ENCODE measurements at regions not wholly inside any gene's neighbourhood (a gene's known extent, or its start where the extent isn't known, plus 50 kb on each side); places are given as distances from the start of the nearest gene placed in this dataset.

DNA sequence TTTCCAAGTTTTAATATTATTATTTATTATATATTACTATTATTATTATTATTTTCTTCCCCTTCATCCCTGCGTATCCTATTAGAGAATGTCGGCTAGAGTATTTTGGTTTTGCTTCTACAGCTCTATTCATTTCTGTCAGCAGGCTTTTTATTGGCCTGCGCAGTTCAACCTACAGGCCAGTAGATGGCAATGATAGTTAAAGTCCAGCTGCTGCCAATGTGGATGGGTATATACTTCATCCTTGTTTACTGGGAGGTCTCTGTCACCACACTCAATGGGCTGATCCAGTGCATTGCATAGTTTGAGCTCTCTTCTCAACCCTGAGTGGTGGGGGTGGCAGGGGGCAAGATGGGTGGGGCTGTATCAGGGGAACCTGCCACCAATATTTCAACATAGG, 799.8 kb downstream of the NSUN3 start:
- Mint-ChIP-seq H3K36me3 (ENCODE audit: low read depth) (no peaks in the 10 kb centered on the region), H3K27ac (no peak overlapping the region), H3K27me3 (ENCODE audit: insufficient read depth) (no peaks in the 10 kb centered on the region), H3K4me1 (ENCODE audit: low read depth) (no peaks in the 10 kb centered on the region), H3K9me3 (peaks cover 15% of the 10 kb centered on the region), H3K4me3 (no peak overlapping the region)
- intact Hi-C loops (cut with micrococcal nuclease): loop anchor here (2.0 to 5.0 kb wide), 2 partner anchors 614 to 1950 kb away; partner anchors contain the start of gene EPHA6
- DNase-seq (ENCODE audit: low spot score): no peak

DNA sequence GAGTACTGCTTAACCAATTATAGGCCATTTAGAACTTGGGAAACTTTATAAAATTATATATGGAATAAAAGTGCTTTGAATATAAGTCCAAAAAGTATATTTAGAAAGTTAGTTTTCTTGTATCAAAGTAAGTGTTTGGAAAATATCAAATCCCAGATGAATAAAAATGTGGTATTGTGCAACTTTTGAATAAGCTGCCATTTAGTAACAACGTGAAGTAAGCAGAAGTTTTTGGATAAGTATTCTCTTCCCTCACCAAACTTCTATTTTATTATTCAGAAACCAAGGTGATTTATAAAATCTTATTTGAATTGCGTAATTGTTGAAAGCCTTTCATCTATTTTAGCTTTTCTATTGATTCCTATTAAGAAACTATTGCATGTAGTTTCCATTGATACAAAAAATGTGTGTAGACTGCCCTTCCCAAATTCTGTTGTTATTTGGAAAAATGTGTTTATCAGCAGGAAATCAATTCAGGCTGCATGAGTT, 806.2 kb downstream of the NSUN3 start:
- H3K27ac Mint-ChIP-seq: no peak overlapping the region
- DNase-seq (ENCODE audit: low spot score): no peak
- peaks cover 5% of the 10 kb centered on the region for H3K9me3 Mint-ChIP-seq
- no peaks in the 10 kb centered on the region for H3K27me3 Mint-ChIP-seq (ENCODE audit: insufficient read depth)
- no peaks in the 10 kb centered on the region for H3K4me1 Mint-ChIP-seq (ENCODE audit: low read depth)
- no peaks in the 10 kb centered on the region for H3K36me3 Mint-ChIP-seq (ENCODE audit: low read depth)
- no peak overlapping the region for H3K4me3 Mint-ChIP-seq
- intact Hi-C loops (cut with micrococcal nuclease): no loop called here

DNA sequence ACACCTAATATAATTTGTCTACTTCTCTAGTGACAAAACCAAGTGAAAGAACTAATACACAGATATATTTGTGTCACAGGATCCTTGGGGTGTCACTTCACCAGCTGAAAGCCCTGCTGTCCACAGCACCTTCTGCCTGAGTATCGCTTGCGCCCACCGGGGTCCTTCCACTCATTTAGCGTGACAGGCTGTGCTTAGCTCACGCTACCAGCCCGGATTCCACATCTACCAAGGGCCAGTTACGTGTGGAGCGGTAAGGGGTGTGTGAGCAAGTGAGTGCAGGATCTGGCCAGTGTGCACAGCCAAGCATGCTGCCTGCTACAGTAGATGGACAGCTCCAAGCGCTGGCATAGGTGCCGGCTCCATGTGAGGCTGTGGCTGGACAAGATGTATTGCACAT, 810.9 kb downstream of the NSUN3 start:
- intact Hi-C loops (cut with micrococcal nuclease): no loop called here
- H3K9me3 Mint-ChIP-seq: peaks cover 4% of the 10 kb centered on the region
- no peak overlapping the region for H3K4me3 Mint-ChIP-seq
- H3K36me3 Mint-ChIP-seq (ENCODE audit: low read depth): no peaks in the 10 kb centered on the region
- no peak for DNase-seq (ENCODE audit: low spot score)
- no peaks in the 10 kb centered on the region for H3K27me3 Mint-ChIP-seq (ENCODE audit: insufficient read depth)
- no peak overlapping the region for H3K27ac Mint-ChIP-seq
- no peaks in the 10 kb centered on the region for H3K4me1 Mint-ChIP-seq (ENCODE audit: low read depth)

DNA sequence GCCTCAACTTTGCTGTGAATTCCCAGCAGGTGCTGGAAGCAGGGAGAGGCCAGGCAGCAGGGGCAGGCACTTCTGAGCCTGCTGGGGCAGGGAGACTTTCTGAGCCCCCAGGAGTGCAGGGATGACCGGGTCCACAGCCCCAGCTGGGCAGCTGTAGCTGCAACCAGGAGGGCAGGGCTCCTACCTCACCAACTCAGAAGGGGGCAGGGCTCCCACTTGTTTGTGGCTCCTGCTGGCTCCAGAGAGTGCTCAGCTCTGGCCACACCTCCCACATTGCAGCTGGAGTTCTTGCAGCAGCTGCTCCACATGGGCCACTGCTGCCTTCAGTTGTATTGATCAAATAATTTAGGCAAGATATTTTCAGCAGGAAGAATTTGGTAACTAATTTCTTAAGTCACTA, 812.3 kb downstream of the NSUN3 start:
- Mint-ChIP-seq H3K9me3 (peaks cover 4% of the 10 kb centered on the region), H3K27ac (no peak overlapping the region), H3K36me3 (ENCODE audit: low read depth) (no peaks in the 10 kb centered on the region), H3K4me3 (no peak overlapping the region), H3K27me3 (ENCODE audit: insufficient read depth) (no peaks in the 10 kb centered on the region), H3K4me1 (ENCODE audit: low read depth) (no peaks in the 10 kb centered on the region)
- intact Hi-C loops (cut with micrococcal nuclease): no loop called here
- DNase-seq (ENCODE audit: low spot score): no peak

DNA sequence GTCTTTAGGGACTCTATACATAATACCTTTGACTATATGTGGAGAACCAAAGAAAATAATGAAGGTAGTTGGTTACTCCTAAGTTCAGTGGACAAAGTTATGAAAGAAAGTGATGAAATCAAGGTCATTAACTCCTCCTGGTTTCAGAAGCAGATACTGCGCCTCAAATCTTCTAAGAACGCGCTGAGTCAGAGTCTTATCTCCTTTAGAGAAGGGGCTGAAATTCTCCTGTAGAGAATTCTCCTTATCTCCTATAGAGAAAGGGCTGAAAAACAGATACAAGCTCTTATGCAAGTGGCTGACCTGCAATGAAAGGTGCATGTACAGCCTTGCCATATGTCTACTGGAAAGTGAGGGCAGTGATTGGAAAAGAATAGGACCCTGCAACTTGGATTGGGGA, 824.2 kb downstream of the NSUN3 start:
- Mint-ChIP-seq H3K36me3 (ENCODE audit: low read depth) (no peaks in the 10 kb centered on the region), H3K4me3 (no peak overlapping the region), H3K4me1 (ENCODE audit: low read depth) (no peaks in the 10 kb centered on the region)

GRCh38 chr3:94896994-94897393, 834.1 kb downstream of the NSUN3 start:
- DNase-seq (ENCODE audit: low spot score): no peak
- H3K4me1 Mint-ChIP-seq (ENCODE audit: low read depth): no peaks in the 10 kb centered on the region
- H3K36me3 Mint-ChIP-seq (ENCODE audit: low read depth): no peaks in the 10 kb centered on the region
- no peaks in the 10 kb centered on the region for H3K27me3 Mint-ChIP-seq (ENCODE audit: insufficient read depth)
- intact Hi-C loops (cut with micrococcal nuclease): no loop called here
- H3K4me3 Mint-ChIP-seq: no peak overlapping the region
- peaks cover 4% of the 10 kb centered on the region for H3K9me3 Mint-ChIP-seq
- no peak overlapping the region for H3K27ac Mint-ChIP-seq

More for the DNA sequence above, 824.2 kb downstream of the NSUN3 start:
- intact Hi-C loops (cut with micrococcal nuclease): no loop called here
- Mint-ChIP-seq H3K27me3 (ENCODE audit: insufficient read depth) (no peaks in the 10 kb centered on the region), H3K27ac (no peak overlapping the region), H3K9me3 (peaks cover 5% of the 10 kb centered on the region)
- DNase-seq (ENCODE audit: low spot score): no peak

DNA sequence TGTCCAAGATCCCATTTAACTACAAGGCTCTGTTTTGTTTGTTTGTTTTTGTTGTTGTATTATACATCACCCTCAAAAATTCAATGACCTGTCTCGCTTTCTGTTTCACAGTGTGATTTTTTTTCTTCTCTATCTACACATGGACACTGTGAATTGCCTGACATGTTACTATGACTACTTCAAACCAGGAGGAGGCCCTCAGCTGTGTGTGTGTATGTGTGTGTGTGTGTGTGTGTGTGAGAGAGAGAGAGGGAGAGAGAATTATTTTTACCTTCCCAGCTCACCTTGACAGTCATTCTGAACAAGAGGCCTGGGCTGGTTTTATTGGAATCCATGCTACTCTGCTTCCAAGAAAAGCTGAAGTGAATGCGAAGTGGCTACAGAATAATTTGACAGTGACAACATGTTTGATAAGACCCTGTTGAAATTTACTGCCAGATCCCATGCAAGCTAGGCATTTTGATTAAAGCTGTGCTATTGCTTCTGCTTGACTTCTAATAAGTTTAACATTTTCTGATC, 841.4 kb downstream of the NSUN3 start:
- no peak for DNase-seq (ENCODE audit: low spot score)
- Mint-ChIP-seq H3K4me1 (ENCODE audit: low read depth) (no peaks in the 10 kb centered on the region), H3K27me3 (ENCODE audit: insufficient read depth) (no peaks in the 10 kb centered on the region), H3K4me3 (no peak overlapping the region), H3K27ac (no peak overlapping the region), H3K36me3 (ENCODE audit: low read depth) (no peaks in the 10 kb centered on the region), H3K9me3 (no peaks in the 10 kb centered on the region)
- intact Hi-C loops (cut with micrococcal nuclease): no loop called here

DNA sequence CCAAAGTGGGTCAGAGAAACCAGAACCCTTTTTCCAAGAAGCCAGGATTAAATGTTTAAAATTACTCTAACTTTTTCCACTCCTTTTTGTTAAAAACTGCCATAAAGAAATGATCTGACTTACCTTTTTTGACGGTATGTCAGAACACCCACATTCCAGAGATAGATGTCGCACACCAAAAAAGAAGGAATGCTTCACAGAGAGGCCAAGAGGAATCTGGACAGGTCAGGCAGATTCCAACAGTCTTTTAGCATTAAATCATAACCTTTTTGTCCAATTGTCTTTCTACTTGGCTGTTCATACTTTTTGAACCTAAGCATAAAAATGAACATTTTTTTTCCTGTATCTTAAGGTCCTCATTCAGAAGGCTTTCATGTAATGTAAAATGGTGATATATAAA, 846.9 kb downstream of the NSUN3 start:
- Mint-ChIP-seq H3K27ac (no peak overlapping the region), H3K4me1 (ENCODE audit: low read depth) (no peaks in the 10 kb centered on the region), H3K9me3 (peaks cover 3% of the 10 kb centered on the region), H3K27me3 (ENCODE audit: insufficient read depth) (no peaks in the 10 kb centered on the region), H3K4me3 (no peak overlapping the region), H3K36me3 (ENCODE audit: low read depth) (no peaks in the 10 kb centered on the region)
- DNase-seq (ENCODE audit: low spot score): no peak
- intact Hi-C loops (cut with micrococcal nuclease): no loop called here

- no peaks in the 10 kb centered on the region for H3K4me1 Mint-ChIP-seq (ENCODE audit: low read depth)
- peaks cover 3% of the 10 kb centered on the region for H3K9me3 Mint-ChIP-seq
- no peaks in the 10 kb centered on the region for H3K27me3 Mint-ChIP-seq (ENCODE audit: insufficient read depth)
- H3K4me3 Mint-ChIP-seq: no peak overlapping the region
- no peak for DNase-seq (ENCODE audit: low spot score)
- intact Hi-C loops (cut with micrococcal nuclease): no loop called here
- no peaks in the 10 kb centered on the region for H3K36me3 Mint-ChIP-seq (ENCODE audit: low read depth)
- H3K27ac Mint-ChIP-seq: no peak overlapping the region
These were observed 849.8 kb downstream of the NSUN3 start for GRCh38 chr3:94912656-94913055.

DNA sequence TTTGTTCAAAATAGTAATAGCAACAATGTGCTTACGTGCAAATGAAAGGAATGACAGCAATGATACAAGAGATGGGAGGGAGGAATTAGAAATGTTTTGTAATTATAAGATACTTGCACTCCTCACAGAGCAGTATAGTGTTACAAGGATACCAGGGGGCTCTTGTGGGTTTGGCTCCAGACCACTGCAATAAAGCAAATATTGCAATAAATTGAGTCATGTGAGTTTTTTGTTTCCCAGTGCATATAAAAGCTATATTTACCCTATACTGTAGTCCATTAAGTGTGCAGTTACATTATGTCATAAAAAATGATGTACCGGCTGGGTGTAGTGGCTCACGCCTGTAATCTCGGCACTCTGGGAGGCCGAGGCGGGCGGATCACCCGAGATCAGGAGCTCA, 864.3 kb downstream of the NSUN3 start:
- no peaks in the 10 kb centered on the region for H3K4me1 Mint-ChIP-seq (ENCODE audit: low read depth)
- no peak for DNase-seq (ENCODE audit: low spot score)
- H3K4me3 Mint-ChIP-seq: no peak overlapping the region
- H3K27ac Mint-ChIP-seq: no peak overlapping the region
- H3K9me3 Mint-ChIP-seq: no peaks in the 10 kb centered on the region
- no peaks in the 10 kb centered on the region for H3K27me3 Mint-ChIP-seq (ENCODE audit: insufficient read depth)
- H3K36me3 Mint-ChIP-seq (ENCODE audit: low read depth): no peaks in the 10 kb centered on the region
- intact Hi-C loops (cut with micrococcal nuclease): no loop called here

GRCh38 chr3:94928921-94929320, 866.1 kb downstream of the NSUN3 start:
- no peak for DNase-seq (ENCODE audit: low spot score)
- no peaks in the 10 kb centered on the region for H3K27me3 Mint-ChIP-seq (ENCODE audit: insufficient read depth)
- H3K36me3 Mint-ChIP-seq (ENCODE audit: low read depth): no peaks in the 10 kb centered on the region
- no peaks in the 10 kb centered on the region for H3K4me1 Mint-ChIP-seq (ENCODE audit: low read depth)
- H3K4me3 Mint-ChIP-seq: no peak overlapping the region
- H3K9me3 Mint-ChIP-seq: no peaks in the 10 kb centered on the region
- intact Hi-C loops (cut with micrococcal nuclease): no loop called here
- H3K27ac Mint-ChIP-seq: no peak overlapping the region

GRCh38 chr3:94935738-94936580, 873.1 kb downstream of the NSUN3 start:
- Mint-ChIP-seq H3K4me3 (no peak overlapping the region), H3K36me3 (ENCODE audit: low read depth) (no peaks in the 10 kb centered on the region), H3K9me3 (peaks cover 22% of the 10 kb centered on the region)

DNA sequence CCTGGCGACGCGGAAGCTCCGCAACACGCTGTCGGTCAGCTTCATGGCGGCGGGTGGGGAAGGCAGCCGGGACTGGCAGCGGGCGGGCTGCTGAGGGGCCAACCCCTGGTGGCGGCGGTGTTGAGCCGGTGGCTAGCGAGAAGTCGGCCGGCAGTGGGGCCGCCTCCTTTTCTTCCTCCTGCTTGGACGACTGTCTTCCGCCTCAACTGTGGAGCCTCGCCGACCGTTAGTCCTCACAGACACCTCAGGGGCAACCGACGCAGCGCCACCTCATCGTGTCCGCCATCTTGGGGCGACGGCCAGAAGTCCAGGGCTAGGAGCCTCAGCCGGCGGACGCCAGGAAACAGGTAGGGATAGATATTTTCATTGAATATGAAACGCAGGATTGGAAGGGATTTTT, 875.1 kb downstream of the NSUN3 start:
- intact Hi-C loops (cut with micrococcal nuclease): no loop called here
- Mint-ChIP-seq H3K4me1 (ENCODE audit: low read depth) (no peaks in the 10 kb centered on the region), H3K4me3 (no peak overlapping the region), H3K36me3 (ENCODE audit: low read depth) (no peaks in the 10 kb centered on the region), H3K27me3 (ENCODE audit: insufficient read depth) (no peaks in the 10 kb centered on the region), H3K27ac (no peak overlapping the region), H3K9me3 (peaks cover 22% of the 10 kb centered on the region)
- no peak for DNase-seq (ENCODE audit: low spot score)

More at GRCh38 chr3:94935738-94936580, 873.1 kb downstream of the NSUN3 start:
- no peaks in the 10 kb centered on the region for H3K4me1 Mint-ChIP-seq (ENCODE audit: low read depth)
- no peak overlapping the region for H3K27ac Mint-ChIP-seq
- intact Hi-C loops (cut with micrococcal nuclease): no loop called here
- DNase-seq (ENCODE audit: low spot score): no peak
- H3K27me3 Mint-ChIP-seq (ENCODE audit: insufficient read depth): no peaks in the 10 kb centered on the region

Data from activated T-helper 1 cell treated with anti-CD3 and anti-CD28 coated beads, Interleukin-12 subunit alpha, Interleukin-12 subunit beta, Interleukin-2, Interleukin-4 antibody, amounts not matched to agents 30 ng/mL and 10 ng/mL and 1 ng/mL, durations not matched to agents 14 hours and 24 hours and 36 hours (primary cell).